IPS DF 6.9 (cell line): ENCODE measurements at regions not wholly inside any gene's neighbourhood (a gene's known extent, or its start where the extent isn't known, plus 50 kb on each side); places are given as distances from the start of the nearest gene placed in this dataset.

ENCODE experiments used
- DNase-seq: peaks from one replicate; pipeline ENCODE4 v3.0.0-alpha.2; 2013; ENCODE audit warnings: low read depth, low spot score
- H3K27ac ChIP-seq: one replicate; pipeline ENCODE4 v1.5.1; 2013; ENCODE audit warnings: low read length, control low read depth
- H3K27me3 ChIP-seq: 2 replicates; pipeline ENCODE4 v1.6.1; 2013; ENCODE audit warnings: mild to moderate bottlenecking, low read length; ENCODE audit not compliant: control insufficient read depth, insufficient read depth
- H3K36me3 ChIP-seq: 2 replicates; pipeline ENCODE4 v1.6.1; 2013; ENCODE audit warnings: low read length; ENCODE audit not compliant: control insufficient read depth, insufficient read depth
- H3K4me1 ChIP-seq: 2 replicates; pipeline ENCODE4 v1.6.1; 2013; ENCODE audit warnings: low read length; ENCODE audit not compliant: control insufficient read depth, insufficient read depth
- H3K4me3 ChIP-seq: 2 replicates; pipeline ENCODE4 v1.5.1; 2013; ENCODE audit warnings: mild to moderate bottlenecking, low read length
- H3K9me3 ChIP-seq: 2 replicates; pipeline ENCODE4 v1.6.1; 2013; ENCODE audit warnings: low read length, inconsistent platforms; ENCODE audit not compliant: control insufficient read depth, insufficient read depth
- WGBS: extraction: QIAGEN DNeasy Blood & Tissue Kit; methylation state at CpG from one replicate; pipeline ENCODE4 v1.1.7; 2013; ENCODE audit warnings: mixed read lengths, missing lambda C conversion rate; ENCODE audit not compliant: insufficient read length, insufficient coverage; 5-methylcytosine and 5-hydroxymethylcytosine counted together

GRCh38 chr3:154568064-154568463, 138.1 kb upstream of the GPR149 start:
- WGBS: no CpG with 5 or more reads among the region's 3 CpGs
- no peak for DNase-seq
- Histone ChIP-seq H3K36me3 (no peaks in the 10 kb centered on the region), H3K4me1 (no peaks in the 10 kb centered on the region), H3K4me3 (no peak overlapping the region), H3K27ac (no peak overlapping the region), H3K9me3 (no peaks in the 10 kb centered on the region), H3K27me3 (no peaks in the 10 kb centered on the region)

DNA sequence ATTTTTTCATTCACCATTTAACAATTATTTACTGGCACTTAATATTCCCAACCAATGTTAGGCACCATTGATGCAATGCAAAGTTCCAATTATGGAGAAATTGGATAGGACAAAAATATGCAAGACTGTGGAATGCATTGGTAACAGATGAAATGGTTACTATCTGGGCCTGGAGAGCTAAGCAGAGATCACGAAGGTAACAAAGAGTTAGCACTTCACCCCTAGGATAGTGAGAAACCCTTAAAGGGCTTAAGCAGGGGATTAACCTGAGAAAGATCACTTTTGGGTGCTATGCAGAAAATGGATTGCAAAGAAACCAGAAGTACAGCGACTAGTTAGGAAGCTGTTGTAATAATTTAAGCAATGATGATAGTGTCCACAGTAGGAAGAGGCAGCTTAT, 129.6 kb upstream of the GPR149 start:
- no peak overlapping the region for H3K4me3 ChIP-seq
- no peaks in the 10 kb centered on the region for H3K9me3 ChIP-seq
- no CpG with 5 or more reads among the region's 2 CpGs for WGBS

DNA sequence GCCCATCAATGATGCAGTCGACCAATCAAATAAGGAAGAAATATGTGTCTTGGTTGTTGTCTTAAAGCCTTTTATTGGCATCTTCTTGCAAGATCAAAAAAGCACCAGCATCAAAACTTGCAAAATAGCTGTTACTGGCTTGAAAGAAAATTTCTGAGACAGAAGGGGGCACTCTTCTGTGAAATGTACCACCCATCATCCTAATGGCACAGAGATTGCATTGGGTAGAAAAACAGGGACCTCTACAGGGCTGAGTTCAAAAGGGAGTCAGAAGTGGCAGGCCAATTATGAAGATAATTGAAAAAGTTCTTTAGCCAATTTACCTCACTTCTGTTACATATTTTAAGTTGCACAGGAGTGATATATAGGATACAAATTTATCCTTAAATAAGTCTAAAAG, 122.3 kb upstream of the GPR149 start:
- no peaks in the 10 kb centered on the region for H3K4me1 ChIP-seq
- no peaks in the 10 kb centered on the region for H3K27me3 ChIP-seq
- H3K27ac ChIP-seq: no peak overlapping the region
- no peaks in the 10 kb centered on the region for H3K36me3 ChIP-seq
- no peaks in the 10 kb centered on the region for H3K9me3 ChIP-seq
- H3K4me3 ChIP-seq: no peak overlapping the region
- no CpG with 5 or more reads among the region's 1 CpG for WGBS
- DNase-seq: peak; percentile 20

More for the DNA sequence above, 129.6 kb upstream of the GPR149 start:
- no peaks in the 10 kb centered on the region for H3K36me3 ChIP-seq
- no peaks in the 10 kb centered on the region for H3K27me3 ChIP-seq
- no peak overlapping the region for H3K27ac ChIP-seq
- DNase-seq: no peak
- no peaks in the 10 kb centered on the region; the same call in 1 of the 2 replicates for H3K4me1 ChIP-seq

- H3K27me3 ChIP-seq: no peaks in the 10 kb centered on the region
- no CpG with 5 or more reads among the region's 3 CpGs for WGBS
- no peak overlapping the region for H3K27ac ChIP-seq
- no peaks in the 10 kb centered on the region for H3K4me1 ChIP-seq
- no peak overlapping the region for H3K4me3 ChIP-seq
- no peak for DNase-seq
- H3K9me3 ChIP-seq: no peaks in the 10 kb centered on the region
- H3K36me3 ChIP-seq: no peaks in the 10 kb centered on the region
Observed at GRCh38 chr3:154549391-154549790, 119.4 kb upstream of the GPR149 start.

GRCh38 chr3:154548341-154548740, 118.4 kb upstream of the GPR149 start:
- Histone ChIP-seq H3K27ac (no peak overlapping the region), H3K4me3 (no peak overlapping the region), H3K36me3 (no peaks in the 10 kb centered on the region), H3K4me1 (no peaks in the 10 kb centered on the region), H3K9me3 (no peaks in the 10 kb centered on the region), H3K27me3 (no peaks in the 10 kb centered on the region)
- whole genome bisulfite sequencing: no CpG with 5 or more reads among the region's 1 CpG
- no peak for DNase-seq

DNA sequence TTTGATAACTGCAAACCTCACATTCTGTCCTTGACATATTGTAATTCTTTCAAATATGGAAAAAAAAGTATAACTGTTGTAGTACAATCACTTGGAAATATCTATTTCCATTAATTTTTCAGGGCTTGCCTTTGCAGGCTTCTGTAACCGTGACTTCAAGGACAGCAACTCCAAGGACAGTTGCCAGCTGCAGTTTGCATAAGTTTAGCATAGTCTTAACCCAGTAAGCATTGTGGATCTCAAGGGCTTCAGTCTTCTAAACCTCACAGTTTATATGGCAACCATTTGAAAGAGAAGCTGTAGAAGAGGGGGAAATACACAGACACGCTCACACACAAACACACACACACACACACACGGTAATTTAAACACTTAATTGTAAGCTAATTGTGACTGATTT, 112.8 kb upstream of the GPR149 start:
- Histone ChIP-seq H3K27ac (no peak overlapping the region), H3K4me1 (no peaks in the 10 kb centered on the region), H3K36me3 (no peaks in the 10 kb centered on the region), H3K27me3 (no peaks in the 10 kb centered on the region), H3K9me3 (no peaks in the 10 kb centered on the region), H3K4me3 (no peak overlapping the region)
- DNase-seq: no peak
- no CpG with 5 or more reads among the region's 3 CpGs for WGBS

DNA sequence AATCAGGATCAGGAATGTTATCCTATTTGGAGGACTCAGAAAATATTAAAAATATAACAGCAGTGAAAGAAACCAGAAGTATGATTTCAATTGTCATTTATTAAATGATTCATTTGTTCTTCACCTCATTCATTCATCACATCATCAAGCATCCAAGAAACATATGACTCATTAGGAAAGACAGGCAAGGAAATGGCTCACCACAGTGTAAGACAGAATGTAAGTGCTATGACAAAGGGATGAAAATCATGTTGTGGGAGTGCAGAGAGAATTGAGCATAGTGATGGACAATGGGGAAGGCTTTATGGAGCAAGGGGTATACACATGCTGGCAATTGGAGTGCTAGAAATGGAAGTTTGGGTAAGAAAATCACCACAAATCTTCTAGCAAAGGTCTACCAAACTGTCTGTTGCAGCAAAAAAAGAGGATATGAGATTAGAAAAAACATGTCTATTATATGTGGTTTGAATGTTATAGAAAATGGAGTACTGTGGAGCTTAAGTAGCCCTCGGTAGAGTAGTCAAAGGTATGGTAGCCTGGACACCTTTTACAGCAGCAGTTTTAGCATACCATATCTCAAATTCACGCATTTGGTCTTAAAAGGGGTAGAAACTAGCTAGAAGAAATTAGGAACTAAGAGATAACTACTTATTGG, 111.1 kb upstream of the GPR149 start:
- Histone ChIP-seq H3K9me3 (no peaks in the 10 kb centered on the region), H3K27me3 (no peaks in the 10 kb centered on the region), H3K27ac (no peak overlapping the region), H3K4me3 (no peak overlapping the region), H3K4me1 (no peaks in the 10 kb centered on the region), H3K36me3 (no peaks in the 10 kb centered on the region)
- no peak for DNase-seq
- no CpG with 5 or more reads among the region's 2 CpGs for WGBS

GRCh38 chr3:154538566-154539360, 108.8 kb upstream of the GPR149 start:
- H3K27me3 ChIP-seq: no peaks in the 10 kb centered on the region
- no peak overlapping the region for H3K27ac ChIP-seq
- no peak for DNase-seq
- H3K4me1 ChIP-seq: no peaks in the 10 kb centered on the region
- no CpG with 5 or more reads among the region's 5 CpGs for WGBS
- H3K36me3 ChIP-seq: no peaks in the 10 kb centered on the region
- no peak overlapping the region for H3K4me3 ChIP-seq
- H3K9me3 ChIP-seq: no peaks in the 10 kb centered on the region

GRCh38 chr3:154536751-154537150, 106.8 kb upstream of the GPR149 start:
- no CpG with 5 or more reads among the region's 1 CpG for WGBS
- no peak for DNase-seq
- no peaks in the 10 kb centered on the region for H3K4me1 ChIP-seq

GRCh38 chr3:154522036-154522602, 92.1 kb upstream of the GPR149 start:
- no peak overlapping the region for H3K27ac ChIP-seq
- no peak for DNase-seq

More at GRCh38 chr3:154536751-154537150, 106.8 kb upstream of the GPR149 start:
- H3K9me3 ChIP-seq: no peaks in the 10 kb centered on the region
- no peak overlapping the region for H3K4me3 ChIP-seq
- no peaks in the 10 kb centered on the region for H3K27me3 ChIP-seq
- H3K36me3 ChIP-seq: no peaks in the 10 kb centered on the region
- no peak overlapping the region for H3K27ac ChIP-seq

More at GRCh38 chr3:154522036-154522602, 92.1 kb upstream of the GPR149 start:
- Histone ChIP-seq H3K4me3 (no peak overlapping the region), H3K9me3 (no peaks in the 10 kb centered on the region; the same call in 1 of the 2 replicates), H3K36me3 (no peaks in the 10 kb centered on the region), H3K27me3 (no peaks in the 10 kb centered on the region), H3K4me1 (no peaks in the 10 kb centered on the region)
